Cerebellar nuclear complex (tissue), 1 donor: ENCODE measurements at regions not wholly inside any gene's neighbourhood (a gene's known extent, or its start where the extent isn't known, plus 50 kb on each side); places are given as distances from the start of the nearest gene placed in this dataset.
"Not testable (repeated sequence)": the region's sequence is repeated elsewhere in the genome, so short reads cannot be mapped to it uniquely, and the experiment has no call there.

ENCODE experiments used
- DNase-seq, 2 experiments: peaks; one replicate each; lab custom pipeline; 2025; lab: John Stamatoyannopoulos, UW

DNA sequence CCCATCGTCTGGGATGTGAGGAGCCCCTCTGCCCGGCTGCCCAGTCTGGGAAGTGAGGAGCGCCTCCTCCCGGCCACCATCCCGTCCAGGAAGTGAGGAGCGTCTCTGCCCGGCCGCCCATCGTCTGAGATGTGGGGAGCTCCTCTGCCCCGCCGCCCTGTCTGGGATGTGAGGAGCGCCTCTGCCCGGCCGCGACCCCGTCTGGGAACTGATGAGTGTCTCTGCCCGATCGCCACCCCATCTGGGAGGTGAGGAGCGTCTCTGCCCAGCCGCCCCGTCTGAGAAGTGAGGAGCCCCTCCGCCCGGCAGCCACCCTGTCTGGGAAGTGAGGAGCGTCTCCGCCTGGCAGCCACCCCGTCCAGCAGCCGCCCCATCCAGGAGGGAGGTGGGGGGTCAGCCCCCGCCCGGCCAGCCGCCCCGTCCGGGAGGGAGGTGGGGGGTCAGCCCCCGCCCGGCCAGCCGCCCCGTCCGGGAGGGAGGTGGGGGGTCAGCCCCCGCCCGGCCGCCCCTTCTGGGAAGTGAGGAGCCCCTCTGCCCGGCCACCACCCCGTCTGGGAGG lies 705.8 kb downstream of the DTWD2 start:
- not testable (repeated sequence) for DNase-seq

DNA sequence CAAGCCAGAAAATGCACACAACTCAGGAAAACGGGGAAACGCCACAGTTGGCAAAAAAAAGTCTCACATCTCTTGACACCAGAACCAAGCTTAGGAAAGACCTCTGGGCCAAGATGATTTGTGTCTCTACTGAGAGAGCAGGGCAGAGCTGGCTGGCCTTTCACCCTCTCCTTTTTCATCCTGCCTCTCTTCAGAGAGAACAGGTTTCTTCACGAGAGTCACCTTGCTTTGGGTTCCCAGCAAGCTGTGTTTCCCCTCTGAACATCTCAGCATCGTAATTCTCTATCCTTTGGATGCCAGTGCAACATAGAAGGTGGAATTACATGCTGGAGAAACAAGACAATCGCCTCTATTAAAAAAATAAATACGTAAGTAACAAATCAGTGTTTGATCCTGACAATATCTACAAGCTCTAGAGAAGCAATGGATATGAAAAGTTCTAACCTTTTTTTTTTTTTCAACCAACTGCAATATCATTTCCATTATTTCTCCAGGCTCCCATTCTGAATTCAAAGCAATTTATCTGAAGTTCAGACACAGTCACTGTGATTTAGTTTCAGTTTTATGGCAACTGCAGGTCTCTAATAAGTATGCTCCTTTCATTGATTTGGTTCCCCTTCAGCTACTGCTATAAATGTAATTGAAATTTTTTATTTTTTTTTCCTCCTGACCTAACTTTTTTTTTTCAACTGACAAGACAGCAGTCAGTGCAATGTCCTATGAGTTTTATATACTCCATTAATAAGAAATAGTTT lies 708.6 kb downstream of the DTWD2 start:
- DNase-seq = no peak

DNA sequence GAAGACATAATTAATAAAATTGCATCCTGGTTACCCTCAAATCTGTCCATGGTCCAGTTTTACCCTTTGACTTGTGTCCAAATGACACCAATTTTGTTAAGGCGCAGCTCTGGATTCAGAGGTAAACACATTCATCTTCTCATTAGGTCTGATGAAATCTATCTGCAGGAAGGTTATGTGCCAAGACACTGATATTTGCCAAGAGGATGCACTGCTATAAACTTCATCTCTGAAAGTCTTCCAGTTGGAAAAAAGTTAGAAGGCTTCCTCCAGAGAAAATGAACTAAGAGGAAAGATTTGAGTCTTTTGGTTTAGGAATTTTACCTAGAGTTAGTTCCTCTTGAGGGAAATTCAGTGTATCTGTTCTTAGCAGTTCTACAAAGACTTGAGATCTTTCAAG lies 717.8 kb downstream of the DTWD2 start:
- no peak for DNase-seq

DNA sequence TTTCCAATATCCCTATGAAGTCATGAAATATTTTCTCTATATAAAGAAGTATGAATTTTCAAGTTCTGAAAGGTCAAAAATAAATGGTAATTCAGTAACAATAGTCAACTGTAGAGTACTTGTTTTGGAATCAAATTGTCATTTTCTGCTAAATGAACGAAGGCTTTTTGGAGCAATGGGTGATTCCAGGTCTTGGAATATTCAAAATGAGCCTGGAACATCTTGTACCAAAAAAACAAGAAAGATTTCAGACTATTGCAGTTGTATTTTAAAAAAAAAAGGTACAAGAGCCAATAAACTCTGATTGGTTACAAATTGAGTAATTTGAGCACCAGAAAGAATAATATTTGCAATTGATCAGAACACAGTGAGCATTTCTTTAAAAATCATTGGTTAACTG lies 730.1 kb downstream of the DTWD2 start:
- DNase-seq = no peak

DNA sequence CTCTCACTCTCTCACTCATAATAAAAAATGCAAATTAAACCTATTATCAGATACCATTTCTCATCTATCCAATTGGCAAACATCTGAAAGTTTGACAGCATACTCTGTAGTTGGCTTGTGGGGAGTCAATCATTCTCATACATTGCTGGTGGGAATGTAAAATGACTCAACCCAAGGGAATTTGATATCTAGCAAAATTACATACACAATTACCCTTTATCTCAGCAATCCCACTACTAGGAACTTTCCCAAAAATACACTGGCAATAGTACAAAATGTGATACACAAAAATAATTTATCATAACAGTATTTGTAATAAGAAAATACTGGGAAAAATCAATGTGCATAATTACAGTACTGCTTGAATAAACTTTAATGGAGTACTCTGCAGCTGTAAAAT lies 731.3 kb downstream of the DTWD2 start:
- DNase-seq = no peak

DNA sequence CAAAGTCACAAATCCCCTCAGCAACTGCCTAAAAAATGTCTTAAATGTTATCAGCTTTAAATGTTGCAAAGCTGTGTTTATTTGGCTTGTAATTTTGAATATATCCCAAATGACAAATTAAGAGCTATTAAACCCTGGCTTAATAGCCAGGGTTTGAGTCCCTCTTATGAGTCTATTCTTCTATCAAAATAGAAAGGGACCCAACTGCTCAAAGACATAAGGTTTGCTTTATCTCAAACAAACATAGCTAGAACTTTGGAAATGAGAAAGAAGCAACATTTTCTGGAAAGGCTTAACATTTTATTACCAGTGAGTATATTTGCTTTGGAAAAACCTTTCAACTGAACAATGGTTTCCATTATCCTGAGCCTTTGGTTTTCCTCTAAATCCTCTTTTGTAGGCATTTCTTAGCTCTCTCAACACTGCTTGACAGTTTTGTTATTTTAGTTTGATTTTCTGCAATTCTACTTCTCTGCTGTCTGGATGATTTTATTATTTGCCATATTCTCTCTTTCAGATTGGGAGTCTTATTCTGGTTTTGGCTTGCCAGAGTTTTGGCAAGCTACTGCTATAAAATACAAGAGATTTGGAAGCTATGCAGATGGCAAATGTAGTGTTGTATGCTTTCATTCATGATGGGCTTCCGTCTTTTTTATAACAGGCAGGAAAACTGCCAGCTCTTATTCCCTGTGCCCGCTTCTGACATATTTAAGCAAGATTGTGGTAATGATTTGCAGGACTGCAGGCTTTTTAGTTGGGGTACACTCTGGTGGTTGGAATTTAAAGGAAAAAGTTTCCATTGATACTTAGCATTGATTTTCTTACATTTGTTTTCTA lies 734.9 kb downstream of the DTWD2 start:
- DNase-seq = peak; percentile 4 to 26

DNA sequence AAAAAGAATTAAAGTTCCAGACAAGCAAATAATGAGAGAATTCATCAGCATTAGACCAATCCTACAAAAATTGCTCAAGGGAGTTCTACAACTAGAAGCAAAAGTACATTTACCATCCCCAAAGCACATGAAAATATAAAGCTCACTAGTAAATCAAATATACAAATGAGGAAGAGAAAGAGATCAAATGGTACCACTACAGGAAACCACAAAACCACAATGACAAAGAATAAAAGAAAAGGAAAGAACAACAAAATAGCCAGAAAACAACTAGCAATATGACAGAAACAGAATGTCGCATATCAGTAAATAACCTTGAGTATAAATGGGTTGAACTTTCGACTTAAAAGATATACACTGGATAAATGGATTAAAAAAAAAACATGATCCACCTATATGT lies 739.0 kb downstream of the DTWD2 start:
- no peak for DNase-seq

DNA sequence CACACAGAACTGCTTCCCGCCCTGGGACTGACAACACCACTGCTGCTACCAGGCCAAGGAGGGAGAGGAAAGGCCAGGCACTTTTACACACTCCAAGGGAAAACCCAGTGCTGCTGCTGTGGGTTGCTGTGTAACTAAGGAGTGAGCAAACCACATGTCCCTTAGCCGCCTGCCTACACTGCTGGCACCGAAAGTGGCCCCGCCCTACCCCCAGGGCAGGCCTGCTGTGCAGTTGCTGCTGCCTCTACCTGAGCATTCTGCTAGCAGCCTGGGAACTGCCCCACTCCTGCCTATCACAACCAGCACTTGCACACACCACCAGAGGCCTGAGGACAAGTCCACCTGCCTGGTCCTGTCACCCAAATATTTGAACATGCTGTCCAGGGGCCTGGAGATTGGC lies 740.9 kb downstream of the DTWD2 start:
- no peak for DNase-seq

DNA sequence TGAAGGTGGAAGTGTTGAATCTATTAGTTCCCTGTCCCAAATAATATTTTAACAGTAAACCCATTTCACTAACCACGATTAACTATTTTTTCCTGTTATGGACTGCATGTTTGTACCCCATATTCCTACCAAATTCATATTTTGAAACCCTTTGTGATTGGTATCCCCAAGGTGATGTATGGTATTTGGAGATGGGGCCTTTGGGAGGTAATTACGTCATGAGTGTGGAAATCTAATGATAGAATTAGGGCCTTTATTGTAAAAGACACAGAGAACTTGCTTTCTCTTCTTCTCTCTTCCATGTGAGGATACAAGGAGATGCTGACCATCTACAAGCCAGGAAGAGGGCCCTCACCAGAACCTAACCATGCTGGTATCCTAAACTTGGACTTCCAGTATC lies 744.7 kb downstream of the DTWD2 start:
- DNase-seq = no peak

DNA sequence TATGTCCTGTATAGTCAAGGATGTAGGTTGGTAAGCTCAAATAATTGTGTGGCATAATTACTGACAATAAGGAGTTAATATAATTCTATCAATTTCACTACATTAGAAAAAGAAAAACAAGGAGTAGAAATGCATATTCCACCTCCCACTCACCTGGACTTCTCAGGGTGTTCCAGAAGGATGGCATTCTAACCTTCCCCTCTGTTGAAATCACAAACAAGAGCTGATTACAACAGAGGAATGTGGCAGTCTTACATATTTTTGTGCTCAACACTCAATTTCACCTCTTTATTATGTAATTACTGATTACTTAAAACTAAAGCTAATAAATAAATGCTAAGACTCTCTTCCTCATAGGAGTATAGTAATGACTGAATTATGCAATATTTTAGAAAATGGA lies 745.3 kb downstream of the DTWD2 start:
- no peak for DNase-seq

DNA sequence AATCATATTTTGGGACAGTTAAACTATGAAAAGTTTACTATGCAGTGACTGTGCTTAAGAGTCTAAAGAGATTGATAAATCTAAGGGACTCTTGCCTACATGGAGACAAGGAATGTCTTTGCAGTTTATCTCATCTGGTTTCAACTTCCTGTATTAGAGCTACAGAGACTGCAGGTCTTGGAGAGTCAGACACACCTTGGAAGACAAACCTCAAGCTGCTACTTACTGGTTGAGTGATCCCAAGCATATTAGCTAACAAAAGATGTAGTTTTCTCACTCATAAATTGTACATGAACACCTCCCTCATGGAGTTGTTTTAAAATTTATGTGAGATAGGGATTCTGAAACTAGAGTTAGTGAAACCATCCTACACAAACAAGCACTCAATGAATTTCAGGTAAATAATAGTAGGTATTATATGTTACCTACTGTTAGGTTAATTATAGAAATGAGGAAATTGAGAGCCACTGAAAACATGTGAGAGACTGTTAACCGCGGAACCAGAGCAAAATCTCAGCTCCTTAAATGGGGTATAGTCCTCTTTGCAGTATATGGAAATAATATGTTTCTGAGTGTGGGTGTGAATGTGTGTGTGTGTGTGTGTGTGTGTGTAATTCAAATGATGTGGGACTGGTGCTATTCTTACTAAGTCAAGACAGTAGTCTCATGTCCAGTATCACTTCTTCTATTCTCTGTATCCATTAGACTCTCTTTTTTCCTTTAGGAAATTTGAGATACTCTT lies 752.1 kb downstream of the DTWD2 start:
- no peak for DNase-seq

DNA sequence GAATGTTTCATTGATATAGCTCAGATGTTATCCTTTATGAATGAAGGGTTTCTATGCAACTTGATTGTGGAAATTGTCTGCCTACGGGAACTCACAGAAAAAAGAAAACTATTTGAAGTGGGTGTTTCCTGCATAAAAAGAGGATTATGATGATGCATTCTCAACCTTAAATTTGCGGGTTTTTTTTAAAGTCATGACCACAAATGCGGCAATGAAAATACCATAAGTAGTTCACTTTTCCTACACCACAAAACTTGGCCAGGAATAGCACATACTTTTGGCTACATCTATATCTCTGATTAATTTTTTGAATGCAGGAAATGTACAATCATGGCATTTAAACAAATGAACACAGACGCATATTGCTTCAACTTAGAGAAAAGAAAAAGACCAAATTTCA lies 754.7 kb downstream of the DTWD2 start:
- no peak for DNase-seq

DNA sequence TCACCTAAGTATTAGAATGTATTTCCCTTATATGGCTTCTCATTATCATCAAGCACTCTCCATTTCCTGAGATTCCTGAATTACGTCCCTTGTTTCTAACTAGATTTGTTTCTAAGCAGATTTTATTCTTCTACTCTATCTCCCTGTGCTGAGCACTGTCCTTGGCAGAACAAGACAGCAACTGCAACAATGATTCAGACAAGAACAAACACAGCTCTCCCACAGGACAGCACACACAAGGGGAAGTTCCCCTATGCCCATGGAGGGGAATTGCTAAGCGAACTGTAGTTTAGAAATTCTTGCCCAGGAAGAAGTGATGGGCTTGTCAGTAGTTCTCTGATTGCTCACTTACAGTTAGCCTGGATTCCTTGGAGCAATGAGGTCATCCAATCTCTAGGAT lies 759.9 kb downstream of the DTWD2 start:
- DNase-seq = no peak

DNA sequence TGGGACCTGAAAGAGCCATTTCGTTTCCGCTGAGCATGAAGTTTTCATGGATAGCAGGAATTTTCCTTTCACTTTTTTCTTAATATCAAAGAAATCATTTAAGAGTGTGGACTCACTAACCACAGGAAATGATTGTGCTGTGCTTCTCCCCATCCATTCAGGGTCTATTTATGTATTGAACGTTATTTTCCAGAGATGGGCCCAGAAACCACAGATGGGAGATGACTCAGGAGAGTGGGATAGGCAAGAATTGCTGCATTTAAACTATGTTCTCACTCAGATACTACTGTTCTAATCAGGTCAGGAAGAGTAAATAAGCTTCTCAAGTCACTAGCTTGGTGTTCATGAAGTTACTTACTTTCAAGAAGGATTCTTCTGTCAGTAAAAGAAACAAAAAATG lies 763.8 kb downstream of the DTWD2 start:
- no peak for DNase-seq

DNA sequence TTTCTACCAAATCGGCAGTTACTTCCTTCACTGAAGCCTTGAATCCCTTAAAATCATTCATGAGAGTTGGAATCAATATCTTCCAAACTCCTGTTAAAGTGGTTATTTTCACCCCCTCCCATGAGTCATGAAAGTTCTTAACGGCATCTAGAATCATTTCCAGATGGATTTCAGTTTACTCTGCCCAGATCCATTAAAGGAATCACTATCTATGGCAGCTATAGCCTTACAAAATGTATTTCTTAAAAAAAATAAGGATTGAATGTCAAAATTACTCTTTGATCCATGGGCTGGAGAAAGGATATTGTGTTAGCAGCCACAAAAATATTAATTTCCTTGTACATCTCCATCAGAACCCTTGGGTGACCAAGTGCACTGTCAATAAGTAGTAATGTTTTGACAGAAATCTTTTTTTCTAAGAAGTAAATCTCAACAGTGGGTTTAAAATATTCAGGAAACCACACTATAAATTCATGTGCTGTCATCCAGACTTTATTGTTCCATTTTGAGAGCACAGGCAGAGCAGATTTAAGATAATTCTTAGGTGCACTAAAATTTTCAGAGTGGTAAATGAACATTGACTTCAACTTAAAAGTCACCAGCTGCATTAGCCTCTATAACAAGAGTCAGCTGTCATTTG lies 767.7 kb downstream of the DTWD2 start:
- no peak for DNase-seq

DNA sequence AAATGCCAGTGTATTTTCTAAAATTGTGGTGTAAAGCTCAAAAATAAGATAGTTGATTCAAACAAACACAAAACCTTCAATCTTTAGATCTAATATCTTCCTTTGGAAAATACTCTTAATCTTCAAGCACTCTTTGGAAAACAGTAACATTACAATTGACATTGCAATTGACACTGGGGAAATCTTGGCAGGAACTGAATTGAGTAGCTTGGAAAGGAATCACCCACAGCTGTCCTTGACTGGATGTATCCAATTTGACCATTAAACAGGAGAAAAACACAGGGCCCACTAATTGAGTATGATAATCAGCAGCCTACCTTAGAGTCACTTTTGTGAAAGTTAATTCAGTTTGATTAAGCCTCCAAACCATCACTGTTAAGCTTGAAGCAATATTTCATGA lies 776.7 kb downstream of the DTWD2 start:
- DNase-seq = no peak

DNA sequence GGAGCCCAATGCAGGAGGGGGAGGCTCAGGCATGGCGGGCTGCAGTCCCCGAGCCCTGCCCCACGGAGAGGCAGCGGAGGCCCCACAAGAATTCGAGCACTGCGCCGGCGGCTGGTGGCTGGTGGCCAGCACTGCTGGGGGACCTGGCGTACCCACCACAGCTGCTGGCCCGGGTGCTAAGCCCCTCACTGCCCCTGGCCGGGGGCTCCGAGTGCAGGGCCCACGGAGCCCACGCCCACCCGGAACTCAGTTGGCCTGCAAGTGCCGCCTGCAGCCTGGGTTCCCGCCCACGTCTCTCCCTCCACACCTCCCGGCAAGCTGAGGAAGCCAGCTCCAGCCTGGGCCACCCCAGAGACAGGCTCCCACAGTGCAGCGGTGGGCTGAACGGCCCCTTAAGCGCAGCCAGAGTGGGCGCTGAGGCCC lies 780.3 kb downstream of the DTWD2 start:
- no peak for DNase-seq

DNA sequence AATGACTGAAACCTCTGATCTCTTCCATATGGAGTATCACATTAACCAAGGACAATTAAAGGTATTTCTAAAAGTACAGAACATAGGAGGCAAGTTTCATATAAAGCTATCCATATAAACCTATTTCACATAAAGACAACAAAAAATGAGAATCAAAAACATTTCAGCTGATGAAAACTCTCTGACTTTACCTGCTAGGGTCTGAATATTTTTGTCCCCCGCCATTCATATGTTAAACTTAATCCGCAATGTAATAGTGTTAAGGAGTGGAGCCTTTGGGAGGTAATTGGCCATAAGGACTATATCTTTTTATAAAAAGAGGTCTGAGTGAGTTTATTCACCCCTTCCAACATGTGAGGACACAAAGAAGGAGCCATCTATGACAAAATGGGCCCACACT lies 788.5 kb downstream of the DTWD2 start:
- no peak for DNase-seq

DNA sequence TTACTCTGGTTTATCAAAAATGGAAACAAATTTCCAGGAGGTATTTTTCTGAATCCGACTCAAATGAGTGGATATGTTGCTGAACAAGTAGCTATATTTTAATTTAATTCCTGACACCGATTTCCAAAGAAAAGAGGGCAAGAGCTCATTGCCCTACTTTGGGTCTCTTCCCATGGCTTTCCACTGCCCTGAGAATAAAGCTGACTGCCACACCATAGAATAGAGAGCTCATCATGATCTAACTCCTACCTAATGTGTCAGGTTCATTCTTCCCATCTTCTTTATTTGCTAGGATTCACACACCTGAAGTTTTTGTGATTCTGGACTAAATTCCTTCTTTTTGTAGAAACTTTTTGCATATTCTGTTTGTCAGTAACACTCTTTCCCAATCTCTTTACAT lies 792.1 kb downstream of the DTWD2 start:
- no peak for DNase-seq

DNA sequence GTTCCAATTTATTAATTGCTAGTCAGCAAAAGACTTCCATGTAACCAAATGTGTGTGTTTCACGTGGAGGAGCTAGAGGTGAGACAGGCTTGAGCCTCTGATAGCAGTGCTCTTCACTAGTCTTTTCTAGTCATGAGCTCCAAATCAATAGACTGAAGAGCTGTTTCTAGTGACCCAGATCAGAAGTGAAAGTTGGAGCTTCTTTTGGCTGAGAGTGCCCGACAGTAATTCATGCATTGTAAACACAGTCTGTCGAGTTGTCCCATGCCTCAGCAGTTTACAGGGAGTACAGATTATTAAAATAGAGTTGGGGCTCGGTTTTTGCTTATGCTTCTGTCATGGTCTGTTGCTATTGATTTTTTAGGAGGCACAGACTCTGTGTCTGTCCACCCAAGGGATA lies 793.1 kb downstream of the DTWD2 start:
- DNase-seq = no peak

DNA sequence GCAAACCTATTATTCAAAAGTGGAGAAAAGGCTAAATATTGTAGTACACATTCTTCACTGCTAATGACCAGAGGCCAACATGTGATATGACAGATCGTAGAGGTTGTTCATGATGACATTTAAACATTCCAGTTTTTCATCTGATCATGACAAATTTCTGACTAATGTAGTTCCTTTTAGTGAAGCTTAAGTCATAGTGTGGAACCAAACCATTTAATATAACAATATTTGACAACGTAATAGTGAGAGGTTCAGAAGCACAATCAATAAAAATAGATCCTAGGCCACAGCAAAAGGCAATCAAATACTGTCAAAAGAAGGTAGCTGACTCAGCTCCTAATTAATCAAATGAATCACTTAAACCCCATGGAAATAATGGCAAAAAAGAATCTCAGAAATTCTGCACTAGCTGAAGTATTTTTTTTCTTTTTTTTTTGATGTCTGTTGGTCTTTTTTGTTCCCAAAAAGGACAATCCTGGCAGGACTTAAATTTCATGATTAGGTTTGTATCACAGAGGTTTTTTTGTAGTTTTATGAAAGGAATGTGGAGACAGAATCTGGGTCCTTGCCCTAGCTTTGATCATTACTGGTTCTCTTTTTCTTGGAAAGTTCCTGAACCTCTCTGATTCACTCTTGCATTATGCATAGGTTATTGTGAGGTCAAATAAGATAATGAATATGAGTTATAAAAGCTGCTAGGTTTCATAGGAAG lies 795.0 kb downstream of the DTWD2 start:
- no peak for DNase-seq
